GM12892 (cell line): ENCODE measurements at regions not wholly inside any gene's neighbourhood (a gene's known extent, or its start where the extent isn't known, plus 50 kb on each side); places are given as distances from the start of the nearest gene placed in this dataset.

Experiments
- POLR2A ChIP-seq: IDR thresholded peaks from 2 replicates; pipeline ENCODE4 v1.6.1; 2011; ENCODE audit warnings: low read depth, low read length, control low read depth
- POLR2AphosphoS5 ChIP-seq: IDR thresholded peaks from 2 replicates; pipeline ENCODE4 v1.6.1; 2011; ENCODE audit warnings: low read depth, low read length, control low read depth

GRCh38 chr12:4024701-4025100 is 151.5 kb upstream of the PARP11 start:
- no peak for TF ChIP-seq POLR2A
- TF ChIP-seq POLR2AphosphoS5 = no peak
